SK-N-SH (cell line): ENCODE measurements at regions not wholly inside any gene's neighbourhood (a gene's known extent, or its start where the extent isn't known, plus 50 kb on each side); places are given as distances from the start of the nearest gene placed in this dataset.

Experiments used
- CTCF ChIA-PET: fragments of 300-600, 350-600 bp; formaldehyde crosslinking; extraction: SDS; loops from one replicate; lab custom pipeline; 2021; lab: Yijun Ruan, JAX
- POLR2A ChIA-PET: fragments of 350-600 bp; sonication (Branson Sonifier 250); formaldehyde crosslinking; extraction: SDS; loops from one replicate; lab custom pipeline; 2020; ENCODE audit warnings: antibody characterized with exemption, inconsistent platforms; lab: Yijun Ruan, JAX
- DNase-seq: peaks from one replicate; pipeline ENCODE4 v3.0.0; 2012
- H2AFZ ChIP-seq: fragments of 200-600 bp; sonication (generic); 2 replicates; pipeline ENCODE4 v1.8.1; 2016; ENCODE audit warnings: antibody characterized with exemption, mild to moderate bottlenecking, low read depth
- H3F3A ChIP-seq: fragments of 200-600 bp; sonication (generic); replicated peaks from 2 replicates; pipeline ENCODE3; 2016; ENCODE audit warnings: antibody characterized with exemption, mild to moderate bottlenecking; ENCODE audit not compliant: insufficient read depth
- H3K27ac ChIP-seq, 2 experiments: fragments of 200-500 bp in 1 of 2; fragments of 200-600 bp in 1 of 2; sonication (Bioruptor generic) in 1 of 2; sonication (generic), shearing (Covaris generic) in 1 of 2; 2 replicates each; pipeline versions ENCODE4 v1.5.1 to v1.6.1; 2014 to 2016; ENCODE audit warnings: low read depth in 2 of 2, inconsistent platforms in 1 of 2, low read length in 1 of 2, mild to moderate bottlenecking in 1 of 2, mixed read lengths in 1 of 2
- H3K27me3 ChIP-seq: fragments of 200-600 bp; sonication (generic), shearing (Covaris generic); 2 replicates; pipeline ENCODE4 v1.6.1; 2016; ENCODE audit warnings: mixed run types; ENCODE audit not compliant: insufficient read depth
- H3K36me3 ChIP-seq, 2 experiments: fragments of 200-500 bp in 1 of 2; fragments of 200-600 bp in 1 of 2; sonication (Bioruptor generic) in 1 of 2; sonication (generic) in 1 of 2; replicated peaks in 1 of 2; 2 replicates each; pipeline versions ENCODE3 to v1.5.1; 2014 to 2016; ENCODE audit warnings: low read length in 1 of 2, mild to moderate bottlenecking in 1 of 2; ENCODE audit not compliant: insufficient read depth in 2 of 2, control insufficient read depth in 1 of 2
- H3K4me1 ChIP-seq, 2 experiments: fragments of 200-500 bp in 1 of 2; fragments of 200-600 bp in 1 of 2; sonication (Bioruptor generic) in 1 of 2; sonication (generic), shearing (Covaris generic) in 1 of 2; 2 replicates each; pipeline versions ENCODE4 v1.5.1 to v1.6.1; 2014 to 2016; ENCODE audit warnings: low read depth in 1 of 2, low read length in 1 of 2, mixed run types in 1 of 2; ENCODE audit not compliant: insufficient read depth in 2 of 2, control insufficient read depth in 1 of 2
- H3K4me2 ChIP-seq: fragments of 200-600 bp; sonication (generic), shearing (Covaris generic); 2 replicates; pipeline ENCODE4 v1.6.1; 2017; ENCODE audit warnings: mixed run types
- H3K4me3 ChIP-seq, 2 experiments: fragments of 200-500 bp in 1 of 2; fragments of 200-600 bp in 1 of 2; sonication (Bioruptor generic) in 1 of 2; sonication (generic), shearing (Covaris generic) in 1 of 2; 2 replicates each; pipeline versions ENCODE4 v1.5.1 to v1.8.1; 2014 to 2016; ENCODE audit warnings: low read depth in 2 of 2, inconsistent platforms in 1 of 2, low read length in 1 of 2, mild to moderate bottlenecking in 1 of 2, mixed read lengths in 1 of 2, moderate library complexity in 1 of 2
- H3K79me2 ChIP-seq: fragments of 200-600 bp; sonication (generic); 2 replicates; pipeline ENCODE4 v1.8.1; 2017; ENCODE audit warnings: mild to moderate bottlenecking; ENCODE audit not compliant: insufficient read depth
- H3K9ac ChIP-seq: fragments of 200-600 bp; sonication (generic); 2 replicates; pipeline ENCODE4 v1.6.1; 2017; ENCODE audit warnings: mixed run types
- H3K9me2 ChIP-seq: fragments of 200-600 bp; sonication (generic); 2 replicates; pipeline ENCODE4 v1.6.1; 2017; ENCODE audit warnings: mixed run types
- H3K9me3 ChIP-seq: fragments of 200-600 bp; sonication (generic); 2 replicates; pipeline ENCODE4 v1.6.1; 2017; ENCODE audit warnings: mixed run types, mild to moderate bottlenecking, moderate library complexity
- H4K20me1 ChIP-seq: fragments of 200-600 bp; sonication (generic); 2 replicates; pipeline ENCODE4 v1.6.1; 2017; ENCODE audit warnings: mild to moderate bottlenecking, mixed run types; ENCODE audit not compliant: insufficient read depth
- CHD2 ChIP-seq: fragments of 150-350 bp; IDR thresholded peaks from 2 replicates; pipeline ENCODE4 v1.6.1; 2018; ENCODE audit warnings: low read length; ENCODE audit not compliant: partially characterized antibody
- EP300 ChIP-seq, 2 experiments: IDR thresholded peaks; 2 replicates each; pipeline versions ENCODE4 v1.4.0 to v1.6.1; 2012; ENCODE audit warnings: borderline replicate concordance in 1 of 2, low read depth in 1 of 2, low read length in 1 of 2
- EZH2phosphoT487 ChIP-seq: fragments of 200-600 bp; sonication (generic); IDR thresholded peaks from 2 replicates; pipeline ENCODE4 v1.6.1; 2017; ENCODE audit warnings: low read depth, mixed run types, mild to moderate bottlenecking, antibody characterized with exemption, moderate library complexity, borderline replicate concordance
- FOXJ3 ChIP-seq: sonication (generic); formaldehyde crosslinking; IDR thresholded peaks from 2 replicates; pipeline ENCODE4 v1.5.1; 2020; ENCODE audit warnings: mild to moderate bottlenecking, missing genetic modification reagents
- MAX ChIP-seq: IDR thresholded peaks from 2 replicates; pipeline ENCODE4 v1.4.0; 2012; ENCODE audit warnings: low read depth
- MEF2A ChIP-seq: IDR thresholded peaks from 2 replicates; pipeline ENCODE4 v1.4.0; 2012; ENCODE audit warnings: low read depth, borderline replicate concordance
- NFIC ChIP-seq: IDR thresholded peaks from 2 replicates; pipeline ENCODE4 v1.4.0; 2012; ENCODE audit warnings: borderline replicate concordance
- PBX3 ChIP-seq: IDR thresholded peaks from 2 replicates; pipeline ENCODE4; 2012
- RAD21 ChIP-seq: IDR thresholded peaks from 2 replicates; pipeline ENCODE4 v1.6.1; 2012; ENCODE audit warnings: mild to moderate bottlenecking, low read length
- RCOR1 ChIP-seq: fragments of 150-350 bp; IDR thresholded peaks from 2 replicates; pipeline ENCODE4 v1.6.1; 2017; ENCODE audit warnings: antibody characterized with exemption, low read length
- RFX5 ChIP-seq: IDR thresholded peaks from 2 replicates; pipeline ENCODE4 v1.6.1; 2012; ENCODE audit warnings: mild to moderate bottlenecking, improper control_type of control experiment, low read length
- TAF1 ChIP-seq: IDR thresholded peaks from 2 replicates; pipeline ENCODE4 v1.6.1; 2012; ENCODE audit warnings: low read depth, mild to moderate bottlenecking, low read length, moderate library complexity, borderline replicate concordance
- TCF12 ChIP-seq: IDR thresholded peaks from 2 replicates; pipeline ENCODE4 v1.4.0; 2012
- TEAD4 ChIP-seq: IDR thresholded peaks from 2 replicates; pipeline ENCODE4 v1.4.0; 2012; ENCODE audit warnings: mild to moderate bottlenecking, borderline replicate concordance; ENCODE audit not compliant: insufficient read depth
- WGBS: methylation state at CpG from one replicate; pipeline ENCODE4 v1.1.6; 2017; ENCODE audit warnings: low lambda C conversion rate; 5-methylcytosine and 5-hydroxymethylcytosine counted together

- H3K4me1 ChIP-seq: no peaks in the 10 kb centered on the region
- no peaks in the 10 kb centered on the region for H3K9me3 ChIP-seq
- H3F3A ChIP-seq: no peaks in the 10 kb centered on the region
- no peak overlapping the region for H3K27ac ChIP-seq
- H3K4me3 ChIP-seq: no peak overlapping the region
- H3K9ac ChIP-seq: no peak overlapping the region
- H3K79me2 ChIP-seq: no peaks in the 10 kb centered on the region
- H4K20me1 ChIP-seq: no peaks in the 10 kb centered on the region
- H3K4me2 ChIP-seq: no peak overlapping the region
- DNase-seq: no peak
- no peaks in the 10 kb centered on the region for H3K9me2 ChIP-seq
- no peaks in the 10 kb centered on the region for H3K27me3 ChIP-seq
- POLR2A ChIA-PET: no interaction called here
- CTCF ChIA-PET: no interaction called here
- H3K36me3 ChIP-seq: no peaks in the 10 kb centered on the region
- TF ChIP-seq RCOR1 (no peak), EZH2phosphoT487 (no peak), CHD2 (no peak), RFX5 (no peak)
- no peak overlapping the region for H2AFZ ChIP-seq
Measured at GRCh38 chrX:97714072-97714471, 830.4 kb downstream of the RPA4 start.

- Histone ChIP-seq H3K27me3 (no peaks in the 10 kb centered on the region), H3K9me2 (no peaks in the 10 kb centered on the region), H3K36me3 (no peaks in the 10 kb centered on the region), H2AFZ (no peak overlapping the region), H3K4me1 (no peaks in the 10 kb centered on the region), H3K9ac (no peak overlapping the region), H4K20me1 (no peaks in the 10 kb centered on the region), H3K27ac (no peak overlapping the region), H3K79me2 (no peaks in the 10 kb centered on the region), H3F3A (no peaks in the 10 kb centered on the region), H3K4me2 (no peak overlapping the region), H3K4me3 (no peak overlapping the region), H3K9me3 (no peaks in the 10 kb centered on the region)
- WGBS: 46% methylated on average over 2 of the region's 2 CpGs
- DNase-seq: no peak
- no peak for TF ChIP-seq RAD21
- TF ChIP-seq MEF2A: no peak
- TF ChIP-seq TEAD4: no peak
- TF ChIP-seq RFX5: no peak
- TF ChIP-seq FOXJ3 (CRISPR knock-in tag): no peak
- TF ChIP-seq EP300 (IDR thresholded peaks at IDR 0.05; ENCODE audit: borderline replicate concordance in 1 of 2, low read depth in 1 of 2, low read length in 1 of 2): no peak
- no peak for TF ChIP-seq NFIC
- no peak for TF ChIP-seq MAX
- TF ChIP-seq PBX3: no peak
- TF ChIP-seq TAF1: no peak
- no peak for TF ChIP-seq TCF12
- ChIA-PET CTCF (interaction anchor here (1.1 kb wide), 1 partner anchor 42 kb away, joined by 3 read pairs; no protein-coding TSS in a partner anchor), POLR2A (no interaction called here)
Measured at GRCh38 chrX:97728215-97728614, 844.5 kb downstream of the RPA4 start.
